NCI-H1417 treated with DMSO at 0.1 percent for 48 hours (cell line): ENCODE measurements at regions not wholly inside any gene's neighbourhood (a gene's known extent, or its start where the extent isn't known, plus 50 kb on each side); places are given as distances from the start of the nearest gene placed in this dataset.
"Not testable (repeated sequence)": the region's sequence is repeated elsewhere in the genome, so short reads cannot be mapped to it uniquely, and the experiment has no call there.

ENCODE experiments used
- DNase-seq: peaks from one replicate; lab custom pipeline; 2025; lab: John Stamatoyannopoulos, UW

DNA sequence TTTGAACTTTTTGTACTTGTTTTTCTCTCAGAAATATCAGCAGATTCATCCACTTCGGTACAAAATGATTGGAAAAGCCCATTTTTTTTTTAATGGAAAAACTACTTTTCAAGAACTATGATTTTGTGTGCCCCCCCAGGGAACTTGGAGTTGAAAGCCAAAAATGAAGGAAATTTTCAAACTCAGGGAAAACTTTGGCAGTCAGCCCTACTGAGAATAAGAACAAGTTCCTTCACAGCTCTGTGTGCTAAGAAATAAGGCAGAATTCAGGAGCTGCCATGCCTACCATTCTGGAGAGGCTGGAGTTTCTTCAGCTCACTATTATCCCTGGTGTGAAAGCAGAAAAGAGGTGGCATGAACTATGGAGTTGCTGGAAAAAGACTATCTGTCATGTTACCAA is 226.0 kb upstream of the SLC35G4 start:
- no peak for DNase-seq

DNA sequence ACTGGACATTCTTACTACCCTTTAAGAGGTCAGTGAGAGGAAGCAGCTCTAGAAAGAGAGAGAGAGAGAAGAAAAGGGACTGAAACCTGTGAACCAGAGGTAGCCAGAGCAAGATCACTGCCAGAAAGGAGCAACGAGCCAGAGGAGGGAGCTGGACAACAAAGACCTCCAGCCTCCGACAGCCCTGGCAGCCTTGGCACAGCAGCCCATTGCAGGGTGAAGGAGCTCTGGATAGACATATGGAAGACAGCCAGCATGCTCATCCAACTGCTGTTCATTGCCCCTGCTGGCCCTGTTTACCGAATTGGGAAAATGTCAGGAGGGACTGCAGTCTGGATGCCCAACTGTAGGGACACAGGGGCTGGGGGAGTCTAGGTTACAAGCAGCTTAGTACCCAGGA is 228.4 kb upstream of the SLC35G4 start:
- DNase-seq: no peak

DNA sequence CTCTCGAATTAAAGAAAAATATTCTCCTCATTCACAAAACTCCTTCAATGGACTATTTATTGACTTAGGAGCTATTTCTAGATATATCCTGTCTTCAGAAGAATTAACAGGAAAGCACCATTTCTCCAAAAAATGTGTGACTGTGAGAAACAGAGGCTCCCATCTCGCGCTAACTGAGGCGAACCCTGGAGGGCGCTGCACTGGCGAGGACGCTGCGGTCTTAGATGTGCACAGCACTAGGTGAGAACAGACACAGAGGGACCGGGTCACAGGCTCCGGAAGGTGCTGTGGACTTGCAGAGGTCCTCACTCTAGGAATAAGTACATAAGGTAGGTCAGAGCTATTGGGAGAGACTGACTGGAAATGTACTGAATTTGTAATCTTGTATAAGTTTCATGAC is 229.7 kb upstream of the SLC35G4 start:
- DNase-seq: no peak

DNA sequence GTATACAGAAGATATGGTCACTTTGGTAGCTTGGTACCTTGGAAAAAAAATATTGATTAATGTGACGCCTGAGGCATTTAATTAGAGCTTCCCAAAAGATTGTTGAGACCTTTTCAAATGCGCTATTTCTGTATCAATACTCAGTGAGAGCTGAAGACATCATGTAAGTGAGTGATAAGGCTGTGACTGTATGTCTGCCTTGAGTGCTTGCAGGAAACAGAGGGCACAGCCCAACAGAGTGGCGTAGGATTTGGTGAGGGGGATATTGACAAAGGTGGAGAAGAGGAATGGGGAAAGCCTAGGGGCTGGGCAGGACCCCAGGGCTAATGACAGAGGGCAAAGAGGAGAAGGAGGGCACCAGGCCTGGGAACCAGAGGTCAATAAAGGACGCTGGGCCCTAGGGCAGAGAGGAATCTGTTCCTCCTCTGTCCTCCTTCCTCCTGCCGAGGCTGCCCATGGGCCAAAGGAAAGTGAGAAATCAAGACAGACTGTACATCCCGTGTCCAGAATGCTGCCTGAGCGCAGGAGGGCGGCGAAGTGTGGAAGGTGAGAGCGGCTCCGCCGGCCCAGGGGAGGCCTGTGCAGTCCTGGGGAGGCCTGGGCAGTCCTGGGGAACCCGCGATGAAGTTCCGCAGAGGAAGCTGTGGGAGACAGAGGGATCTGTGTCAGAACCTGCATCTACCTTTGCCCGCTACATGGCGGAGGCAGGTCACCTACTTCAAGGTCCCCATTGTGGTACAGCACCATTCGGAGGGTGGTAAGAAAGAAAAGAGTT is 228.6 kb upstream of the PIEZO2 start:
- no peak for DNase-seq

DNA sequence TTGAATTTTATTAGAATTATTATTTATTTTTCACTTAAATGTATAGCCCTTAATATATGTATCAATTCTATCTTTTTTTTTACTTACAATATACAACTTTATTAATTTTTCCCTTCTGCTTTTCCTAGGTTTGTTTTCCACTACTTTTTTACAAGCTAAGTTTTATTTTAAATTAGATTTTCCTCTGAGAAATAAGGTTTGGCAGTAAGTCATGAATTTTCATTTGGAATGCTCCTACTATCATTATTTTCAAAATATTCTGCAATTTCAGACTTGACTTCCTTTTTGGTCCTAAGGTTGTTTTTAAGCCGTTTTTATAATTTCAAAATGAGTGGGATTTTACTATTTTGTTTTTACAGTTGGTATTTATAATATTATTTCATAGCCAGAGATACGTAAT is 222.8 kb upstream of the PIEZO2 start:
- DNase-seq: no peak

DNA sequence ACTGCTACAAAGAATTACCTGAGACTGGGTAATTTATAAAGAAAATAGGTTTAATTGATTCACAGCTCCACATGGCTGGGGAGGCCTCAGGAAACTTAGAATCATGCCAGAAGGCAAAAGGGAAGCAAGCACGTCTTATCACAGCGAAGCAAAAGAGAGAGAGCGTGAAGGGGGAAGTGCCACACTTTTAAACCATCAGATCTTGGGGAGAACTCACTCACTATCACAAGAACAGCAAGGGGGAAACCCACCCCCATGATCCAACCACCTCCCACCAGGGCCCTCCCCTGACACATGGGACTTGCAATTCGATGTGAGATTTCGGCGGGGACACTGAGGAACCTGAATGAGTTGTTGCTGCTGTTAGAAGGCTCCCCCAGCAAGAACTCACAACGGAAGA is 220.2 kb upstream of the PIEZO2 start:
- DNase-seq: no peak

DNA sequence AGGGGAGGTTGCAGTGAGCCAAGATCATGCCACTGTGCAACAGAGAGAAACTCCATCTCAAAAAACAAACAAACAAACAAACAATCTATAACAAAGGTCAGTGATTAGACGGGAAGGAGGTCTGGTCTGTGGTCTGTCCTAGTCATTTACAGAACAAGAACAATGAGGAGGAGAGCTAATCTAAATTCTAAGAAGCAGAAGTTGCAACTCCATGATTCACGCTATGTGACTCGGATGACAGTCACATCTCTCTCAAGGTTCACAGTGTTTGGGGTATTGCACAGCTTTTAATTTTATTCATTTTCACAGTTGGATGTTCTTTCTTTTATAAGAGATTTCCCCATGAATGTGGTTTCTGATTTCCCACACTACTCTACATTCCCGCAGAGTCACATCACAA is 218.7 kb upstream of the PIEZO2 start:
- DNase-seq: no peak

DNA sequence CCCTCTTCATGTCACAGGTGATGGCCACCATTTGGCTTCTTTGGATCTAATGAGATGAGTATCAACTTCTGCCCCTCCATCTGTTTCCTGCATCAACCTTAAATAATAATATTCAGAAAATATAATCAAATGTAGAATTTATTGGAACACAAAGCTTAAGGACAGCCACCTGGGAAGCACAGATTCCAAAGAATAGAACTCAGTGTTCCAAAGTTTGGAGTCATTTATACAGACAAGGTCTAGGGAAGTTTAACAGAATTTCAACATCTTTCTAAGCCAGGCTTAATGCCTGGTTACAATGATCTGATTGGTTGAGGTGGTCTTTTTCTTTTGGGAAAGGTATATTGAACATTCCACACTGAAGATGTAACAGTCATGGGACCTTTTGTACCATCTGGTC is 218.0 kb upstream of the PIEZO2 start:
- DNase-seq: no peak

DNA sequence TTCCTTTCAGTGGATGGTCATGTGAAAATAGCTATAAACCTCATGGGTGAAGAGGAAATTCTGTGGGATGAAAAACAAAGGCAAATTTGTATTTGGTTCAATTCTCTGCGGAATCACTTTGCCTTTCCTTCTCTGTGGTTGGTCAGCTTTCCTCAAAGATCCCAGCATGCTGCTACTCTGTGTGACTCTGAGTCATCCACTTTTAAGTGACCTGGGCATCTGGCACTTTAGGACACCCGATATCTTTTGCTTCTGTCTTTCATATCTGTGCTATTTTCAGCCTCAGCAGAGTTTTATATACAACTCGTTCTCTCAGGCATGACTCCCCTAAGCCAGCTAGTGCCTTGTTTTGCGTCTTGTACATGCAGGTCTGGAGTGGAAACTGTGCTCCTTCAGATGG is 217.0 kb upstream of the PIEZO2 start:
- no peak for DNase-seq

DNA sequence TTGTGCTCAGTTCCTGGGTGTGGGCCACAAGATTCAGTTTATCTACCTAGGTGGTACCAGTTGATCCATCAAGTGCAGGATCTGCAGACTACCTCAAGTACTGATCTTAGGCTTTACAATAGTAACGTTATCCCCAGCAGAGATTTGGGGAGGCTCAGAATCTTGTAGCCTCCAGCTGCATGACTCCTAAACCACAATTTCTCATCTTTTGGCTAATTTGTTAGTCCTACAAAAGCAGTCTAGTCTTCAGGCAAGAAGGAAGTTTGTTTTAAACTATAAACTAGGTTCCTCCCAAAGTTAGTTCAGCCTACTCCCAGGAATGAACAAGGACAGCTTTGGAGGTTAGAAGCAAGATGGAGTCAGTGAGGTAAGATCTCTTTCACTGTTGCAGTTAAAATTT is 213.5 kb upstream of the PIEZO2 start:
- DNase-seq: no peak

DNA sequence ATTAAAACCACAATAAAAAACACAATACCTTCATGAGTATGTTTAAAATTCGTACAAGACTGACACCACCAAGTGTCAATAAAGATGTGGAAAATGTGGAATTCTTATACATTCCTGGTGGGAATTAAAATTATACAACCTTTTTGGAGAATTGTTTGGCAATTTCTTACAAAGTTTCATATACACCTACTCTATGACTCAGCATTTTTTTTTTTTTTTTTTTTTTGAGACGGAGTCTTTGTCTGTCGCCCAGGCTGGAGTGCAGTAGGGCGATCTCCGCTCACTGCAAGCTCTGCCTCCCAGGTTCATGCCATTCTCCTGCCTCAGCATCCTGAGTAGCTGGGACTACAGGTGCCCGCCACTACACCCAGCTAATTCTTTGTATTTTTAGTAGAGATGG is 212.5 kb upstream of the PIEZO2 start:
- DNase-seq: not testable (repeated sequence)

DNA sequence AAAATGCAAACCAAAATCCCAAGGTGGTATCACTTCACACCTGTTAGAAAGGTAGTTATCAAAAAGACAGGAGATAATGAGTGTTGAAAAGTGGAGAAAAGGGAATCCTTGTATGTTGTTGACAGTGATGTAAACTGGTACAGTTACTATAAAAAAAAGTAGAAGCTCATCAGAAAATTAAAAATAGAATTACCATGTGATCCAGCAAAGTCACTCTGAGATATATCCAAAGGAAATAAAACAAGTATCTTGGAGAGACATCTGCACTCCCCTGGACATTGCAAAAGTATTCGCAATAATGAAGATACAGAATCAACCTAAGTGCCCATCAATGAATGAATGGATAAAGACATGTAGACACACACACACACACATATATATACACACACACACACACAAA is 208.3 kb upstream of the PIEZO2 start:
- DNase-seq: no peak

DNA sequence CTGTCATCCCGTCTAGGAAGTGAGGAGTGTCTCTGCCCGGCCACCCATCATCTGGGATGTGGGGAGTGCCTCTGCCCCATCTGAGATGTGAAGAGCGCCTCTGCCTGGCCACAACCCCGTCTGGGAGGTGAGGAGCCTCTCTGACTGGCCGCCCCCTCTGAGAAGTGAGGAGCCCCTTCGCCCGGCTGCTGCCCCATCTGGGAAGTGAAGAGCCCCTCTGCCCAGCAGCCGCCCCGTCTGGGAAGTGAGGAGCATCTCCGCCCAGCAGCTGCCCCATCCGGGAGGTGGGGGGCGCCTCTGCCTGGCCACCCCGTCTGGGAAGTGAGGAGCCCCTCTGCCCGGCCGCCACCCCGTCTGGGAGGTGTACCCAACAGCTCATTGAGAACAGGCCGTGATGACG is 195.2 kb upstream of the PIEZO2 start:
- DNase-seq: not testable (repeated sequence)

DNA sequence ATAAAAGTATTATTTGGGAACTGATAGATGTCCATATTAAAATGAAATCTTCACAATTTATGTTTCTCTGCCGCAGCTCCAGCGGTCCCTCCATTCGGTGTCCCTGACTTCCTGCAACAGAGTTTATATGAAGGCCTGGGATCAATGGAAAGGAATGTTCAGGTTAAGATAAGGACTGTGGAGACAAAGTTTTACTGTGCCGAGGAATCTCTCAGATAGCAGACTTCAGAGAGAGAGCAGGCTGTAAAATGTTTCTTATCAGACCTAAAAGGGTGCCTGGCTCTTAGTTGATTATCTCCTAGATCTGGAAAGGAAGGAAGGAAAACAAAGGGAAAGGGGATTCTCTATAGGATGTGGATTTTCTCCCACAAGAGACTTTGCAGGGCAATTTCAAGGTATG is 193.7 kb upstream of the PIEZO2 start:
- no peak for DNase-seq

DNA sequence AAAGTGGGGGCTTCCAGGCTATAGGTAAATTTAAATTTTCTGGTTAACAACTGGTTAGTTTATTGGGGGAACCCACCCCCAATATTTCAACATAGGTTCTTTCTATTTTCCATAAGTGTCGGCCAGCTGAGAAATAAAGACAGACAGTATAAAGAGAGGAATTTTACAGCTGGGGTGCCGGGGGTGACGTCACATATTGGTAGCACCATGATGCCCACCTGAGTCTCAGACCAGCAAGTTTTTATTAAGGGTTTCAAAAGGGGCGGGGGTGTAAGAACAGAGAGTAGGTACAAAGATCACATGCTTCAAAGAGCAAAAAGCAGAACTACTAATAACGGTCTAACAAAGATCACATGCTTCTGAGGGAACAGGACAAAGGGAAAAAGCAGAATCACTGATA is 192.7 kb upstream of the PIEZO2 start:
- DNase-seq: not testable (repeated sequence)

DNA sequence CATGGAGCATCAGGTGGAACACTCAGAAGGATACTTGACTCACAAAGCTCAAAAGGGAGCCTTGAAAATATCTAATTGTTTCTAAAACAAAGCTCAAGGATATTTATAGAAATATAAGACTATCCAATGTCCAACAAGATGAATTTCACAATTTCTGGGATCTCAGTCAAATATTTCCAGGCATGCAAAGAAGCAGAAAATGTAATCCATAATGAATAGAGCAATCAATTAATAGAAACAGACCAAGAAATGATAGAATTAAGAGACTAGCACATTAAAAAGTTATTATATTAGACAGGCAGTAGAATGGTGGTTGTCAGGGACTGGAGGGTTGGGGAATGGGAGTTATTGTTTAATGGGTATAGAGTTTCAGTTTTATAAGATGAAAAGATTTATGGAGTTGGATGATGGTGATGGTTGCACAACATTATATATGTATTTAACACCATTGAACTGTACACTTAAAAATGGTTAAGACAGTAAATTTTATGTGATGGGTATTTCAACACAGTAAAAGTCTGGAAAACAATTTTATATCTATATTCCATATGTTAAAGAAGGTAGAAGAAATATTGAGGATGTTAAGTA is 189.9 kb upstream of the PIEZO2 start:
- DNase-seq: no peak

DNA sequence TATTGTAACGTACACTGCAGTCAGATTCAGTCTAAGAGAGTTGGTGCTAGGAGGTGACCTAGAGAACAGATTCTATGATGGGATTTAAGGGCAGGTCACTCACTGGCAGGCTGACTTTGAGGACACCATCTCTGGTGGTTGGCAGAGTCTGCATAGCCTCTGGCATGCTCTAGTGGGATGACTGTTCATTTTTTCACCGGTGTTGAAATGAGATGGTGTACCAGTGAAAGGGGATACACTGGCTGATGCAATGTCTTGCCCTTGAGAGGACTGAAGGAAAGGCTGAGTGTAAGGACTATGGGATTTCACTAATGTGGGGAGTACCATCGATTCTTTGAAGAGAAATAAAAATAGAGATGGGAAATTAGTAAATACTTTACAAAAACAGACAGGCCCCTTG is 186.9 kb upstream of the PIEZO2 start:
- DNase-seq: no peak

DNA sequence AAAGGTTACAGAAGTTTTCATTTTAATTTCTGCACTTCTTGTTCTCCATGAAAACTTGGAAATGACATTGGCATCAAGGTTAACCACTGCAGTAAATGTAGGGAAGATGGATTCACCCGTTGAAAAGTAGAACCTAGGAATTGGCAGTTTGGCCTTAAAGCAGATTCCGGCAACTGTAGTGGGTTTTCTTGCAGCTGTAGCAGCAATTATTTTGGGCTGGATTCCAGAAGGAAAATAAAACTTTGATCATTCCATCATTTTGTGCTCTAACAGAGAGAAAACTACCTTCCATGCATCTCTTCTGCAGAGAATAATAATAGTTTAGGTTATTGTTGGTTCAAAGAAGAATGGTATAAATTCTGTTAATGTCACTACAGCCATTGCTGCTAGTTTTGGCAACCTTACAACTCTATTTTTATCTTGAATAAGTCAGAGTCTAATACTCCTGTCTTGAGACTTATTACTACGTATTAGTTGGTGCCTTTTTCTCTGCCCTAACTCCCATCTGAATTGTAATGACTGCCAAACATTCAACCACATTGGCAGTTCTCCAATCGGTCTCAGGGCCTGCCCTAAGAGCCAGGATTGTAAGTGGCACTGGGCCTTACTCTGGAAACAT is 178.1 kb upstream of the PIEZO2 start:
- DNase-seq: no peak

DNA sequence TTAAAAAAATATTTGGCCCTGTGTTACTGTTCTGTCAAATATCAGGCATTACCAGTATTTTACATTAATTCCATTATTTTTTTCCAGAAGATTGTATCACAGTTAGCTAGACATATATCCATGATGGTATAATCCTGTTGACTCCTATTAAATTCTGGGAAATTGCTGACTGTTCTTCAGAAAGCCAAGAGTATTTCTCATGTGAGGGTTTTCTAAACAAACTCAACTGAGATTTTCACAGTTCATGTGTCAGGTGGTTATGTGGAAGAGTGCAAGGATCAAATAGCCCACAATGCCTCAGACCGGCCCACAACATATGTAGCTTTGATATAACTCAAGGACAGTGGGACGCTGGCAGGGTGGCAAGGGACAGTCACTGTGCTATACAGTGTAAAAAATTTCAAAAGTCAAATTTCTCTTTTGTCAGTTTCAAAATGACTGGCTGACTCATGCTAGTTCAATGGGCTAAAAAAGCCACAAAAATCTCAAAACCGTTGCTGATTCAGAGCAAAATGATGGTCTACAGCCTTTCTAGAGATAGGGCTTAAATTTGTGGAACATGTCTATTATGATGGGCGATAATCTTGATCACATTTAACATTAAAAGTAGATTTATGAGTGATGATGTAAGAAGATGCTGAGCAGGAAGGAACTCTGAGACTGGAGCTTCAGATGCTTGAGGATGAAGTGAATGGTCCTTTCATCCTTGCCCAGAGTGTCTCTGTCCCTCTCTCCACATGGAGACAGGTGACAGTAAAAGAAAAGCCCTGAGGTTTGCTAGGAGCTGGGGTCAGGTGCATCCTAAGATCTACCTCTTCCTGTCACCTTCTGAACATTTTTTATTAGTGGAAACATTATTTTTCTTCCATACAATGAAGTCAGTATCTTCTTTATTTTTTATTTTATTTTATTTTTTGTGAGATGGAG is 175.8 kb upstream of the PIEZO2 start:
- DNase-seq: no peak

DNA sequence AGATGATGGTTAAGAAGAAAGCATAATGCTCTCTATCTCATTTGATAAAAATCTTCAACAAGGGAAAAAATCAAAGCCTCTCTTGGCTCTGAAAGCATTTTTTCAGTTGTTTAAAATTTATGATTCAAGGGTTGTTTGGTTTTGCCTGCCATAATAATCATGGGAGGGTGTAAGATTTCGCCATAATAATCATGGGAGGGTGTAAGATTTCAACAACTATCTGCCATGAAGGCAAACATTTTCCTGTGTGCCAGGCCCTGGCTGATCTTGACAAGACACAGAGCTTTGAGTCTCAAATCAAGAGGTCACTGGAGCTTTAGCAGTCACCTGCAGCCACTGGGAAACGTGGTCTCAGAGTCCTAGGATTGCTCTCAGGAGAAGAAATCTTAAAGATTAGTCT is 175.1 kb upstream of the PIEZO2 start:
- no peak for DNase-seq

DNA sequence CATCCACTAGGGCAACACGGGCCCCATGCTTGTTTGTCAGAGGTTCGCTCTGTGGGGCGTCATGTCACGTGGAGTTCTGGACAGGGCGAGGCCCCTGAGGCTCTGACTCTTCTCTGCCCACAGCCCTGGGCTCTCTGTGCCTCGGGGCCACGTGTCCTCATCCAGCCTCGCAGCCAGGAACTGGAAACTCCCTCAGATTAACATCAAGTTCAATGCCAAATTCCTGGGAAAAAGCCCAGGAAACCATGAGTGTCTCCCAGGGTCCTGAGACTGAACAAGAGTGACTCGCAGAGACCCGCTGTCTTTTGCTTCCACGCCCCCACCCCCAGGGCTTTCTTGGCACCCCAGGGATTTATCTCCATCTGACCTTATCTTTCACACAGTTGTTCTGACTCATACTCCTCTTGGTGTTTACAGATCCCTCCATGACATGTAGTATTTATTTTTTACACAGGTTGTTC is 174.0 kb upstream of the PIEZO2 start:
- DNase-seq: no peak

DNA sequence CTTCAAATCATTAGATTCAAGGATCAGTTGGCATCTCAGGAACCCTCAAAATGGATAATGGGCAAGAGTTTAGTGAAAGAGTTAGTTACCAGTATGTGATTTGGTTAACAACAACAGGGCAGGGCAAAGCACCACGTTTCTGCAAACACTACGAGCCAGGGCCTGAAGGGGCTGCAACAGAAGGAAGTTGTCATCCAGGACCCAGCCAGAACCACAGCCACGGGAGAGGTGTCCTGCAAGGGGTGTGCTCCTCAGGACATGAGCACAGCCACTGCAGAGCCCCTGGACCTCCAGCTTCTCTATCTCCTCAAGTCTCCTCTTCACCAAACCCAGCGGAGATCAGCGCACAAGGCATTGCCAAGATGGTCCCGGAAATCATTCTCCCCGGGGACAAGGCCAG is 173.3 kb upstream of the PIEZO2 start:
- DNase-seq: no peak
